Endodermal cell (in vitro differentiated cells): ENCODE measurements at regions not wholly inside any gene's neighbourhood (a gene's known extent, or its start where the extent isn't known, plus 50 kb on each side); places are given as distances from the start of the nearest gene placed in this dataset.

ENCODE experiments used
- DNase-seq: peaks from one replicate; pipeline ENCODE4 v3.0.0-alpha.2; 2017
- H3K27ac ChIP-seq: 2 replicates; pipeline ENCODE4 v1.5.1; 2013; ENCODE audit warnings: mild to moderate bottlenecking, low read depth, low read length, moderate library complexity
- H3K27me3 ChIP-seq: 2 replicates; pipeline ENCODE4 v1.6.1; 2013; ENCODE audit warnings: mild to moderate bottlenecking, low read length, moderate library complexity; ENCODE audit not compliant: insufficient read depth, control insufficient read depth, poor library complexity, severe bottlenecking
- H3K36me3 ChIP-seq: 2 replicates; pipeline ENCODE4 v1.7.0; 2013; ENCODE audit warnings: mild to moderate bottlenecking, low read length, moderate library complexity; ENCODE audit not compliant: control insufficient read depth, insufficient read depth
- H3K4me1 ChIP-seq: one replicate; pipeline ENCODE4 v1.7.0; 2013; ENCODE audit warnings: low read length; ENCODE audit not compliant: control insufficient read depth, insufficient read depth
- H3K4me3 ChIP-seq: 2 replicates; pipeline ENCODE4 v1.5.1; 2013; ENCODE audit warnings: mild to moderate bottlenecking, low read length, moderate library complexity
- H3K9ac ChIP-seq: 2 replicates; pipeline ENCODE4 v1.6.1; 2013; ENCODE audit warnings: mild to moderate bottlenecking, low read length, moderate library complexity; ENCODE audit not compliant: poor library complexity, severe bottlenecking; ENCODE audit errors: extremely low read depth
- H3K9me3 ChIP-seq: 2 replicates; pipeline ENCODE4 v1.6.1; 2013; ENCODE audit warnings: mild to moderate bottlenecking, low read length, moderate library complexity; ENCODE audit not compliant: control insufficient read depth
- H3K27ac Mint-ChIP-seq: 2 replicates; pipeline ENCODE4 v1.8.0; 2020; ENCODE audit warnings: mixed read lengths
- H3K27me3 Mint-ChIP-seq: 2 replicates; pipeline ENCODE4 v1.8.0; 2021; ENCODE audit warnings: mild to moderate bottlenecking, mixed read lengths; ENCODE audit not compliant: insufficient read depth
- H3K36me3 Mint-ChIP-seq: 2 replicates; pipeline ENCODE4 v1.8.0; 2020; ENCODE audit warnings: low read depth, mixed read lengths
- H3K4me1 Mint-ChIP-seq: 2 replicates; pipeline ENCODE4 v1.8.0; 2020; ENCODE audit warnings: mixed read lengths
- H3K4me3 Mint-ChIP-seq: 2 replicates; pipeline ENCODE4 v1.8.0; 2020; ENCODE audit warnings: mild to moderate bottlenecking, moderate library complexity, mixed read lengths
- H3K9me3 Mint-ChIP-seq: 2 replicates; pipeline ENCODE4 v1.8.0; 2020; ENCODE audit warnings: mild to moderate bottlenecking, mixed read lengths
- CTCF ChIP-seq: fragments of 200-600 bp; sonication (generic); conservative IDR thresholded peaks from 2 replicates; pipeline ENCODE4 v1.5.0; 2021; ENCODE audit warnings: antibody characterized with exemption, mild to moderate bottlenecking
- WGBS, 2 experiments: methylation state at CpG; one replicate each; pipeline versions ENCODE4 v1.1.5 to v1.1.7; 2013; ENCODE audit warnings: missing lambda C conversion rate in 2 of 2, mixed read lengths in 1 of 2; ENCODE audit not compliant: insufficient coverage in 1 of 2, insufficient read length in 1 of 2; 5-methylcytosine and 5-hydroxymethylcytosine counted together

GRCh38 chr15:99464137-99464536, 101.6 kb upstream of the MEF2A start:
- Histone ChIP-seq H3K9ac (no peak overlapping the region), H3K27me3 (no peaks in the 10 kb centered on the region), H3K4me3 (no peak overlapping the region), H3K9me3 (peaks cover 10% of the 10 kb centered on the region), H3K36me3 (no peaks in the 10 kb centered on the region), H3K27ac (no peak overlapping the region), H3K4me1 (no peaks in the 10 kb centered on the region)
- Mint-ChIP-seq H3K4me3 (no peak overlapping the region), H3K4me1 (no peaks in the 10 kb centered on the region), H3K27me3 (no peaks in the 10 kb centered on the region), H3K27ac (no peak overlapping the region), H3K36me3 (no peaks in the 10 kb centered on the region), H3K9me3 (peaks cover 32% of the 10 kb centered on the region)
- WGBS, 2 experiments, result 79 to 83% methylated on average over 1 to 2 of the region's 2 CpGs
- no peak for DNase-seq
- TF ChIP-seq CTCF, result no peak

GRCh38 chr15:99466701-99467337, 99.0 kb upstream of the MEF2A start:
- Histone ChIP-seq H3K36me3 (no peaks in the 10 kb centered on the region), H3K9me3 (peaks cover 10% of the 10 kb centered on the region), H3K27ac (no peak overlapping the region), H3K4me1 (no peaks in the 10 kb centered on the region), H3K4me3 (no peak overlapping the region), H3K27me3 (no peaks in the 10 kb centered on the region), H3K9ac (no peak overlapping the region)
- H3K36me3 Mint-ChIP-seq, result no peaks in the 10 kb centered on the region
- H3K4me1 Mint-ChIP-seq, result no peaks in the 10 kb centered on the region
- H3K27me3 Mint-ChIP-seq, result no peaks in the 10 kb centered on the region
- TF ChIP-seq CTCF, result no peak
- H3K9me3 Mint-ChIP-seq, result peaks cover 29% of the 10 kb centered on the region
- 91 to 94% methylated on average over 13 to 18 of the region's 18 CpGs for WGBS, 2 experiments
- H3K27ac Mint-ChIP-seq, result no peak overlapping the region
- no peak overlapping the region for H3K4me3 Mint-ChIP-seq
- DNase-seq, result no peak

GRCh38 chr15:99467338-99467720, 98.5 kb upstream of the MEF2A start:
- H3K27ac Mint-ChIP-seq, result no peak overlapping the region
- H3K9me3 Mint-ChIP-seq, result peaks cover 29% of the 10 kb centered on the region
- WGBS, 2 experiments, result 95 to 96% methylated on average over 10 to 14 of the region's 14 CpGs
- H3K4me1 Mint-ChIP-seq, result no peaks in the 10 kb centered on the region
- H3K4me1 ChIP-seq, result no peaks in the 10 kb centered on the region
- peaks cover 10% of the 10 kb centered on the region for H3K9me3 ChIP-seq
- H3K27me3 Mint-ChIP-seq, result no peaks in the 10 kb centered on the region
- H3K4me3 ChIP-seq, result no peak overlapping the region
- H3K27me3 ChIP-seq, result no peaks in the 10 kb centered on the region
- no peak overlapping the region for H3K27ac ChIP-seq
- TF ChIP-seq CTCF, result no peak
- no peak overlapping the region for H3K4me3 Mint-ChIP-seq
- no peak for DNase-seq
- H3K36me3 Mint-ChIP-seq, result no peaks in the 10 kb centered on the region
- H3K9ac ChIP-seq, result no peak overlapping the region
- H3K36me3 ChIP-seq, result no peaks in the 10 kb centered on the region
